Mesenchymal stem cell (in vitro differentiated cells and primary cell): ENCODE measurements at regions not wholly inside any gene's neighbourhood (a gene's known extent, or its start where the extent isn't known, plus 50 kb on each side); places are given as distances from the start of the nearest gene placed in this dataset.
A peak's percentile ranks its signal among the peaks of the same experiment; 100 is the strongest.

Experiments used
- DNase-seq: peaks from one replicate; pipeline ENCODE4 v3.0.0-alpha.2; 2013
- H2AFZ ChIP-seq: one replicate; pipeline ENCODE4 v1.6.1; 2013; ENCODE audit warnings: low read depth, mild to moderate bottlenecking, control low read depth, inconsistent platforms, low read length, moderate library complexity
- H2AK5ac ChIP-seq: 2 replicates; pipeline ENCODE4 v1.6.1; 2013; ENCODE audit warnings: low read length, moderate library complexity, mild to moderate bottlenecking, inconsistent platforms; ENCODE audit not compliant: severe bottlenecking
- H2BK120ac ChIP-seq: one replicate; pipeline ENCODE4 v1.6.1; 2013; ENCODE audit warnings: low read depth, mild to moderate bottlenecking, inconsistent platforms, low read length, moderate library complexity
- H2BK12ac ChIP-seq, 2 experiments: one replicate each; pipeline ENCODE4 v1.6.1; 2013; ENCODE audit warnings: inconsistent platforms in 2 of 2, low read length in 2 of 2, mild to moderate bottlenecking in 2 of 2, moderate library complexity in 2 of 2, control low read depth in 1 of 2
- H2BK15ac ChIP-seq: one replicate; pipeline ENCODE4 v1.6.1; 2013; ENCODE audit warnings: mild to moderate bottlenecking, low read depth, inconsistent platforms; ENCODE audit not compliant: poor library complexity, severe bottlenecking
- H2BK5ac ChIP-seq: 2 replicates; pipeline ENCODE4 v1.6.1; 2013; ENCODE audit warnings: low read depth, mild to moderate bottlenecking, low read length, control low read depth, inconsistent platforms; ENCODE audit not compliant: poor library complexity, severe bottlenecking
- H3K14ac ChIP-seq, 2 experiments: one replicate each; pipeline ENCODE4 v1.6.1; 2013; ENCODE audit warnings: inconsistent platforms in 2 of 2, low read length in 2 of 2, control low read depth in 1 of 2, mild to moderate bottlenecking in 1 of 2, moderate library complexity in 1 of 2
- H3K18ac ChIP-seq, 2 experiments: one replicate each; pipeline ENCODE4 v1.6.1; 2013; ENCODE audit warnings: inconsistent platforms in 2 of 2, low read length in 2 of 2, control low read depth in 1 of 2, low read depth in 1 of 2, mild to moderate bottlenecking in 1 of 2
- H3K23ac ChIP-seq, 2 experiments: one replicate each; pipeline ENCODE4 v1.6.1; 2013; ENCODE audit warnings: inconsistent platforms in 2 of 2, low read length in 2 of 2, mild to moderate bottlenecking in 2 of 2, moderate library complexity in 2 of 2, control low read depth in 1 of 2
- H3K27ac ChIP-seq: 2 replicates; pipeline ENCODE4 v1.5.1; 2013; ENCODE audit warnings: mild to moderate bottlenecking, moderate library complexity, low read length, control low read depth, inconsistent platforms; ENCODE audit not compliant: poor library complexity, severe bottlenecking
- H3K27me3 ChIP-seq, 2 experiments: 2 replicates each; pipeline versions ENCODE4 v1.6.1 to v1.7.0; 2013; ENCODE audit warnings: low read length in 2 of 2, mild to moderate bottlenecking in 2 of 2, moderate library complexity in 2 of 2, control low read depth in 1 of 2, inconsistent platforms in 1 of 2; ENCODE audit not compliant: control insufficient read depth in 1 of 2, insufficient read depth in 1 of 2
- H3K36me3 ChIP-seq, 2 experiments: 2 replicates each; pipeline versions ENCODE4 v1.6.1 to v1.7.0; 2013; ENCODE audit warnings: low read length in 2 of 2, control low read depth in 1 of 2, inconsistent platforms in 1 of 2, low read depth in 1 of 2, mild to moderate bottlenecking in 1 of 2; ENCODE audit not compliant: insufficient read depth in 2 of 2, control insufficient read depth in 1 of 2
- H3K4ac ChIP-seq, 2 experiments: one replicate each; pipeline ENCODE4 v1.6.1; 2013; ENCODE audit warnings: inconsistent platforms in 2 of 2, low read length in 2 of 2, mild to moderate bottlenecking in 2 of 2, moderate library complexity in 2 of 2, control low read depth in 1 of 2, low read depth in 1 of 2
- H3K4me1 ChIP-seq: 2 replicates; pipeline ENCODE4 v1.6.1; 2013; ENCODE audit warnings: low read depth, low read length, control low read depth; ENCODE audit not compliant: control insufficient read depth, insufficient read depth
- H3K4me2 ChIP-seq: 2 replicates; pipeline ENCODE4 v1.6.1; 2013; ENCODE audit warnings: low read length, mild to moderate bottlenecking, inconsistent platforms; ENCODE audit not compliant: poor library complexity, severe bottlenecking
- H3K4me3 ChIP-seq, 2 experiments: 2 replicates each; pipeline versions ENCODE4 v1.5.1 to v1.7.0; 2013; ENCODE audit warnings: low read length in 2 of 2, mild to moderate bottlenecking in 2 of 2, control low read depth in 1 of 2, low read depth in 1 of 2; ENCODE audit not compliant: insufficient read depth in 1 of 2
- H3K79me1 ChIP-seq: replicated peaks from 2 replicates; pipeline ENCODE4 v1.6.1; 2013; ENCODE audit warnings: mild to moderate bottlenecking, control low read depth, low read length, inconsistent platforms; ENCODE audit not compliant: poor library complexity, severe bottlenecking
- H3K9ac ChIP-seq: 2 replicates; pipeline ENCODE4 v1.7.0; 2013; ENCODE audit warnings: mild to moderate bottlenecking, low read length, moderate library complexity
- H3K9me3 ChIP-seq: 2 replicates; pipeline ENCODE4 v1.7.0; 2013; ENCODE audit warnings: mild to moderate bottlenecking, low read length; ENCODE audit not compliant: control insufficient read depth
- H4K8ac ChIP-seq: one replicate; pipeline ENCODE4 v1.6.1; 2013; ENCODE audit warnings: inconsistent platforms, mild to moderate bottlenecking, low read length, moderate library complexity
- H4K91ac ChIP-seq: one replicate; pipeline ENCODE4 v1.6.1; 2013; ENCODE audit warnings: mild to moderate bottlenecking, low read length, inconsistent platforms
- WGBS: methylation state at CpG from one replicate; pipeline ENCODE4 v1.1.7; 2013; ENCODE audit warnings: mixed read lengths; 5-methylcytosine and 5-hydroxymethylcytosine counted together

DNA sequence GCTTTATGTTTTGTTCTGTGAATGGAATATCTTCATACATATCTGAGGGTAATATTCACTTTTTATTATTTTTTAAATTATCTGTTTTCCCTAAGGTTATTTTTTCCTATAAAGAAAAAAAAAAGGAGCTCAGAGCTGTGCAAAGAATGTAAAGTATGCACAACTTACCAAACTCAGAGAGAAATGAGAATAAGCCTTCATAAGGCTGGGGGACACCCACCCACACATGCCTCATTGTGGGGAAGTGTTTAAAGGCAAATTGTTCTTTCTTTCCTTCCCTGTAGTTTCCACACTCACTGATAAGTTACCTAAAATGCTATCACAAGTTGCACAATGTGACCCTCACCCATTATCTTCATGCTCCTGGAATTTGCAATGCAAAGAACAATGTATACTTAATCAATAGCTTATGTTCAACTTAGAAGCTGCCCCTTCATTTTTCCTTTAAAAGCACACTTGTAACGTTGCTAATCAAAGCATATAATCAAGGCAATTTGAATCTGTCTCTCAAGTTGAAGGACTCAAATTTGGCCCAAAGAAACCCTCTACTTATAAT lies 108.1 kb downstream of the GNAT3 start:
- H2BK12ac ChIP-seq, result no peak overlapping the region
- H2BK5ac ChIP-seq, result no peak overlapping the region
- H3K4me1 ChIP-seq, result no peaks in the 10 kb centered on the region
- no peak overlapping the region for H3K4ac ChIP-seq
- no peak overlapping the region for H3K27ac ChIP-seq
- 50% methylated on average over 1 of the region's 1 CpG for WGBS
- no peaks in the 10 kb centered on the region for H3K27me3 ChIP-seq
- no peak for DNase-seq
- H3K9me3 ChIP-seq, result no peaks in the 10 kb centered on the region
- H3K36me3 ChIP-seq, result no peaks in the 10 kb centered on the region
- no peak overlapping the region for H2BK15ac ChIP-seq
- H2AK5ac ChIP-seq, result no peak overlapping the region
- H3K9ac ChIP-seq, result no peak overlapping the region
- no peak overlapping the region for H3K4me2 ChIP-seq
- H4K91ac ChIP-seq, result no peak overlapping the region
- no peak overlapping the region for H3K23ac ChIP-seq
- H2AFZ ChIP-seq, result no peak overlapping the region
- no peak overlapping the region for H3K14ac ChIP-seq
- H3K4me3 ChIP-seq, result no peak overlapping the region
- H3K79me1 ChIP-seq, result no peaks in the 10 kb centered on the region
- H2BK120ac ChIP-seq, result no peak overlapping the region
- no peak overlapping the region for H4K8ac ChIP-seq
- H3K18ac ChIP-seq, result no peak overlapping the region

DNA sequence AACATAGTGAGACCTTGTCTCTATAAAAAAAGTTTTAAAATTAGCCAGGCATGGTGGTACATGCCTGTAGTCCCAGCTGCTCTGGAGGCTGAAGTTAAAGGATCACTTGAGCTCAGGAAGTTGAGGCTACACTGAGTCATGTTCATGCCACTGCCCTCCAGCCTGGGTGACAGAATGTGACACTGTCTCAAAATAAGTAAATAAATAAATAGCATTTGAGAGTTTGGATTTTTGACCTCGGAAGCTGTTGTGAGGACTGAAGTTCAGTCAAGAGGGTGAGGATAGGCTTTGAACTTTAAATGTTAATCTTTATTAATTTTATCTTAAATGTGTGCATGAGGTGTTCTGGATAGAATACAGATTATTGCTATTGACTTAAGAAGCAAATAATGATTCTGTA lies 110.2 kb downstream of the GNAT3 start:
- no peak overlapping the region for H3K9ac ChIP-seq
- no peak overlapping the region for H4K8ac ChIP-seq
- H3K79me1 ChIP-seq, result no peaks in the 10 kb centered on the region
- H4K91ac ChIP-seq, result no peak overlapping the region
- no peaks in the 10 kb centered on the region for H3K4me1 ChIP-seq
- H2BK12ac ChIP-seq, result peak overlapping the region in 1 of 2 experiments; percentile 54
- no peak overlapping the region for H2BK15ac ChIP-seq
- no peak for DNase-seq
- 67% methylated on average over 1 of the region's 1 CpG for WGBS
- no peak overlapping the region for H2BK120ac ChIP-seq
- no peak overlapping the region for H2AK5ac ChIP-seq
- H3K27me3 ChIP-seq, result no peaks in the 10 kb centered on the region
- H3K23ac ChIP-seq, result no peak overlapping the region
- H3K27ac ChIP-seq, result no peak overlapping the region
- H3K18ac ChIP-seq, result peak overlapping the region in 1 of 2 experiments; percentile 2
- H3K4ac ChIP-seq, result no peak overlapping the region
- no peaks in the 10 kb centered on the region for H3K9me3 ChIP-seq
- no peaks in the 10 kb centered on the region for H3K36me3 ChIP-seq
- no peak overlapping the region for H3K4me2 ChIP-seq
- H2AFZ ChIP-seq, result no peak overlapping the region
- no peak overlapping the region for H3K14ac ChIP-seq
- H2BK5ac ChIP-seq, result no peak overlapping the region
- no peak overlapping the region for H3K4me3 ChIP-seq

- H3K23ac ChIP-seq, result no peak overlapping the region
- H3K27me3 ChIP-seq, result no peaks in the 10 kb centered on the region
- no peak overlapping the region for H3K14ac ChIP-seq
- no peaks in the 10 kb centered on the region for H3K36me3 ChIP-seq
- no peak overlapping the region for H2BK12ac ChIP-seq
- no peak overlapping the region for H3K4me3 ChIP-seq
- H4K8ac ChIP-seq, result no peak overlapping the region
- no peak overlapping the region for H2BK5ac ChIP-seq
- no peak overlapping the region for H4K91ac ChIP-seq
- H3K9me3 ChIP-seq, result no peaks in the 10 kb centered on the region
- H2BK120ac ChIP-seq, result no peak overlapping the region
- H3K4me1 ChIP-seq, result peaks cover 1% of the 10 kb centered on the region
- no peak overlapping the region for H2BK15ac ChIP-seq
- no peak for DNase-seq
- no peak overlapping the region for H2AK5ac ChIP-seq
- H3K18ac ChIP-seq, result no peak overlapping the region
- no peak overlapping the region for H3K9ac ChIP-seq
- no peak overlapping the region for H2AFZ ChIP-seq
- H3K4me2 ChIP-seq, result no peak overlapping the region
- H3K4ac ChIP-seq, result no peak overlapping the region
- no peak overlapping the region for H3K27ac ChIP-seq
- WGBS, result 74% methylated on average over 1 of the region's 2 CpGs
- H3K79me1 ChIP-seq, result no peaks in the 10 kb centered on the region
Observed at GRCh38 chr7:80393786-80394185, 118.1 kb downstream of the GNAT3 start.

DNA sequence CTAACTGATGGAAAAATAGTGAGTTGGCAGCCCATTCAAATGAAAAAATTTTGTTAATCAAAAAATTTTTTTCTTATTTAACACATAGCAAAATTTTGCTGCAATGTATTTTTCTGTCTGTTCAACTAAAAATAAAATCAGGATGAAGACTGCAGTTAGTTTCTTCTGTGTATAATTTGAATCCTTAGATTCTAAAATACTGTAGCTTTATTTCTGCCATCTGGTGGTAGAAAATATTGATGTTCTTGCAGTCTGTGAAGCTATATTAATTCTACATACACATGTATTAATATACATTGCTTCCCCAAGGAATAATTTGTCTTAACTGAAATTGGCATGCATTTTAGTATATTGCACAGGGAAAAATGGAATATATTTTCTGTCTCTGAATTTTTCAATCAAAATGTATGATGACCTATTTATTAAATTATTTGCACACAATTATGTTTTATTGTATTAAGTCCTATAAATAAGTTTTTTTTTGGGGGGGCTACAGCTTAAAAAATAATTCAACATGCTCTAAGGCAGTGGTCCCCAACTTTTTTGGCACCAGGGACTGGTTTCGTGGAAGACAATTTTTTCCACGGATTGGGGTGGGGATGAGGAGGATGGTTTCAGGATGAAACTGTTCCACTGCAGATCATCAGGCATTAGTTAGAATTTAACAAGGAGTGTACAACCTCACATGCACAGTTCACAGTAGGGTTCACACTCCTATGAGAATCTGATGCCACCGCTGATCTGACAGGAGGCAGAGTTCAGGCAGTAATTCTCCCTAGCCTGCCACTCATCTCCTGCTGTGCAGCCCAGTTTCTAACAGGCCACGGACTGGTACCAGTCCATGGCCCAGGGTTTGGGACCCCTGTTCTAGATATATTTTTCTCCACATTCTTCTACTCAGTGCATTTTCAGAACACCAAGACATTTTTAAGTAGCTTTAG lies 119.4 kb downstream of the GNAT3 start:
- H4K91ac ChIP-seq, result no peak overlapping the region
- H2AFZ ChIP-seq, result no peak overlapping the region
- H2BK5ac ChIP-seq, result no peak overlapping the region
- peak overlapping the region in 1 of 2 experiments; percentile 51 for H2BK12ac ChIP-seq
- H3K9ac ChIP-seq, result no peak overlapping the region
- no peaks in the 10 kb centered on the region for H3K36me3 ChIP-seq
- peak; percentile 58 for DNase-seq
- H3K27me3 ChIP-seq, result no peaks in the 10 kb centered on the region
- peaks cover 1% of the 10 kb centered on the region for H3K4me1 ChIP-seq
- peak overlapping the region in 1 of 2 experiments; percentile 6 for H3K4ac ChIP-seq
- H3K23ac ChIP-seq, result no peak overlapping the region
- no peak overlapping the region for H3K14ac ChIP-seq
- no peak overlapping the region for H2BK15ac ChIP-seq
- 97% methylated on average over 3 of the region's 4 CpGs for WGBS
- H4K8ac ChIP-seq, result no peak overlapping the region
- no peak overlapping the region for H3K27ac ChIP-seq
- H3K9me3 ChIP-seq, result no peaks in the 10 kb centered on the region
- H3K79me1 ChIP-seq, result no peaks in the 10 kb centered on the region
- peak overlapping the region in 1 of 2 experiments; percentile 1 for H3K18ac ChIP-seq
- H2BK120ac ChIP-seq, result no peak overlapping the region
- no peak overlapping the region for H3K4me2 ChIP-seq
- H2AK5ac ChIP-seq, result no peak overlapping the region
- no peak overlapping the region for H3K4me3 ChIP-seq
